ENCODE measurements at regions not wholly inside any gene's neighbourhood (a gene's known extent, or its start where the extent isn't known, plus 50 kb on each side); places are given as distances from the start of the nearest gene placed in this dataset.
"Not testable (repeated sequence)": the region's sequence is repeated elsewhere in the genome, so short reads cannot be mapped to it uniquely, and the experiment has no call there.

DNA sequence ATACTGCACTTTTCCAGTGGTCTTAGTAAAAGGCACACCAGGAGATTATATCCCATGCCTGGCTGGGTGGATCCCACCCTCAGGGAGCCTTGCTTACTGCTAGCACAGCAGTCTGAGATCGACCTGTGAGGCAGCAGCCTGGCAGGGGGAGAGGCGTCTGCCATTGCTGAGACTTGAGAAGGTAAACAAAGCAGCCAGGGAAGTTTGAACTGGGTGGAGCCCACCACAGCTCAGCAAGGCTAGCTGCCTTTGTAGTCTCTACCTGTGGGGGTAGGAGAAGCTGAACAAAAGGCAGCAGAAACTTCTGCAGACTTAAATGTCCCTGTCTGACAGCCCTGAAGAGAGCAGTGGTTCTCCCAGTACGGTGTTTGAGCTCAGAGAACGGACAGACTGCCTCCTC lies 219.3 kb upstream of the GNAI1 start:
- TF ChIP-seq POLR2A (IDR thresholded peaks at IDR 0.05; ENCODE audit: extremely low read depth, insufficient read length): not testable (repeated sequence)
- TF ChIP-seq, protein P1, sequence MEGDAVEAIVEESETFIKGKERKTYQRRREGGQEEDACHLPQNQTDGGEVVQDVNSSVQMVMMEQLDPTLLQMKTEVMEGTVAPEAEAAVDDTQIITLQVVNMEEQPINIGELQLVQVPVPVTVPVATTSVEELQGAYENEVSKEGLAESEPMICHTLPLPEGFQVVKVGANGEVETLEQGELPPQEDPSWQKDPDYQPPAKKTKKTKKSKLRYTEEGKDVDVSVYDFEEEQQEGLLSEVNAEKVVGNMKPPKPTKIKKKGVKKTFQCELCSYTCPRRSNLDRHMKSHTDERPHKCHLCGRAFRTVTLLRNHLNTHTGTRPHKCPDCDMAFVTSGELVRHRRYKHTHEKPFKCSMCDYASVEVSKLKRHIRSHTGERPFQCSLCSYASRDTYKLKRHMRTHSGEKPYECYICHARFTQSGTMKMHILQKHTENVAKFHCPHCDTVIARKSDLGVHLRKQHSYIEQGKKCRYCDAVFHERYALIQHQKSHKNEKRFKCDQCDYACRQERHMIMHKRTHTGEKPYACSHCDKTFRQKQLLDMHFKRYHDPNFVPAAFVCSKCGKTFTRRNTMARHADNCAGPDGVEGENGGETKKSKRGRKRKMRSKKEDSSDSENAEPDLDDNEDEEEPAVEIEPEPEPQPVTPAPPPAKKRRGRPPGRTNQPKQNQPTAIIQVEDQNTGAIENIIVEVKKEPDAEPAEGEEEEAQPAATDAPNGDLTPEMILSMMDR (IDR thresholded peaks at IDR 0.05; ENCODE audit: low read depth, low read length): not testable (repeated sequence)
- TF ChIP-seq, protein P2, sequence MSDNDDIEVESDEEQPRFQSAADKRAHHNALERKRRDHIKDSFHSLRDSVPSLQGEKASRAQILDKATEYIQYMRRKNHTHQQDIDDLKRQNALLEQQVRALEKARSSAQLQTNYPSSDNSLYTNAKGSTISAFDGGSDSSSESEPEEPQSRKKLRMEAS (IDR thresholded peaks at IDR 0.05; ENCODE audit: low read depth, low read length): not testable (repeated sequence)

Measured in NB4 (cell line).